ENCODE measurements at regions not wholly inside any gene's neighbourhood (a gene's known extent, or its start where the extent isn't known, plus 50 kb on each side); places are given as distances from the start of the nearest gene placed in this dataset.

DNA sequence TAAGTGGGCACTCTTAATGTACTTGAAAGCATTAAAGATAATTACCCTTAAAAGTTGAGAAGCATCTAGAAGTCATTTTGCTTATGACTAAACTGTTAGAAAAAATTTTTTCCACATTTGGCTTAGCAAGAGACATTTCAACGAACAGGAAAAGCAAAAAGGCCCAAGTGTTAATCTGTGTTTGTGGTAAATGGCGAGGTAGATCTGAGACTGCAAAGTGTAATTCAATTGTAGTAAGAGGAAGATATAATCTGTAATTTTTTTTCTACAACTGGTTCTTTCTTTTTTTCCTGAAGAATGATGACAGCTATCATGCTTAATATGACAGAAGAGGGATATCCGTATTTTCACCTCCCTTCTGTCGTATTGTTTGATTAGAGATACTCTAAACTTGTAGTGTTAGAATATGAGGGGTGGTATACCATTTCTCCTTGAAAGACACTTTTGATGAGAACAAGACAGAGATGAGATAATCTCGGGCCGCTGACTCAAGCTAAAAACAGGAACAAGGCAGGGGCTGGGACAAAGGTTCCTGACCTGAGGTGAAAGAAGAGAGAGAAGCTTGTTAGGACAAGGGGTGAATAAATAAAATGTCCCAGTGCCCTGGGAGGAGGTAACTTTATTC lies 459.3 kb upstream of the ZNF608 start:
- TF ChIP-seq, protein P1, sequence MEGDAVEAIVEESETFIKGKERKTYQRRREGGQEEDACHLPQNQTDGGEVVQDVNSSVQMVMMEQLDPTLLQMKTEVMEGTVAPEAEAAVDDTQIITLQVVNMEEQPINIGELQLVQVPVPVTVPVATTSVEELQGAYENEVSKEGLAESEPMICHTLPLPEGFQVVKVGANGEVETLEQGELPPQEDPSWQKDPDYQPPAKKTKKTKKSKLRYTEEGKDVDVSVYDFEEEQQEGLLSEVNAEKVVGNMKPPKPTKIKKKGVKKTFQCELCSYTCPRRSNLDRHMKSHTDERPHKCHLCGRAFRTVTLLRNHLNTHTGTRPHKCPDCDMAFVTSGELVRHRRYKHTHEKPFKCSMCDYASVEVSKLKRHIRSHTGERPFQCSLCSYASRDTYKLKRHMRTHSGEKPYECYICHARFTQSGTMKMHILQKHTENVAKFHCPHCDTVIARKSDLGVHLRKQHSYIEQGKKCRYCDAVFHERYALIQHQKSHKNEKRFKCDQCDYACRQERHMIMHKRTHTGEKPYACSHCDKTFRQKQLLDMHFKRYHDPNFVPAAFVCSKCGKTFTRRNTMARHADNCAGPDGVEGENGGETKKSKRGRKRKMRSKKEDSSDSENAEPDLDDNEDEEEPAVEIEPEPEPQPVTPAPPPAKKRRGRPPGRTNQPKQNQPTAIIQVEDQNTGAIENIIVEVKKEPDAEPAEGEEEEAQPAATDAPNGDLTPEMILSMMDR (IDR thresholded peaks at IDR 0.05), result no peak
- no peak for TF ChIP-seq POLR2A (IDR thresholded peaks at IDR 0.05)

All from suprapubic skin (tissue), 3 donors.